GM13976 (cell line): ENCODE measurements at regions not wholly inside any gene's neighbourhood (a gene's known extent, or its start where the extent isn't known, plus 50 kb on each side); places are given as distances from the start of the nearest gene placed in this dataset.

Experiments used
- DNase-seq: peaks from one replicate; pipeline ENCODE4 v3.0.0; 2012; ENCODE audit warnings: low spot score
- CTCF ChIP-seq: IDR thresholded peaks from 2 replicates; pipeline ENCODE4 v1.5.1; 2012; ENCODE audit warnings: borderline replicate concordance, mild to moderate bottlenecking; ENCODE audit not compliant: insufficient read depth; ENCODE audit errors: extremely low read depth, missing control alignments, control extremely low read depth
- in situ Hi-C: fragments of 300-500 bp; cut with MboI; formaldehyde crosslinking; loops from one replicate; pipeline ENCODE4 v1.12.0; 2022; ENCODE audit warnings: low sequenced_read_pairs, mixed read lengths, inconsistent platforms; ENCODE audit not compliant: unreplicated experiment

- in situ Hi-C loops, result no loop called here
- TF ChIP-seq CTCF, result no peak
- no peak for DNase-seq
Measured at GRCh38 chr20:40860487-40860902, 168.1 kb upstream of the TOP1 start.

- no peak for TF ChIP-seq CTCF
- in situ Hi-C loops, result no loop called here
- DNase-seq, result no peak
Measured at GRCh38 chr20:40861427-40862008, 167.1 kb upstream of the TOP1 start.

GRCh38 chr20:40863355-40863919 lies 165.2 kb upstream of the TOP1 start:
- in situ Hi-C loops, result no loop called here
- no peak for DNase-seq
- TF ChIP-seq CTCF, result no peak

- TF ChIP-seq CTCF, result no peak
- in situ Hi-C loops, result no loop called here
- no peak for DNase-seq
Measured at GRCh38 chr20:40864470-40864869, 164.2 kb upstream of the TOP1 start.

GRCh38 chr20:40865095-40865494 lies 163.5 kb upstream of the TOP1 start:
- in situ Hi-C loops, result no loop called here
- no peak for DNase-seq
- TF ChIP-seq CTCF, result no peak

- DNase-seq, result no peak
- in situ Hi-C loops, result no loop called here
- no peak for TF ChIP-seq CTCF
Measured at GRCh38 chr20:40866056-40866455, 162.6 kb upstream of the TOP1 start.

- in situ Hi-C loops, result no loop called here
- no peak for TF ChIP-seq CTCF
- no peak for DNase-seq
Measured at GRCh38 chr20:40868551-40869217, 159.9 kb upstream of the TOP1 start.
